ENCODE measurements at regions not wholly inside any gene's neighbourhood (a gene's known extent, or its start where the extent isn't known, plus 50 kb on each side); places are given as distances from the start of the nearest gene placed in this dataset.
"Not testable (repeated sequence)": the region's sequence is repeated elsewhere in the genome, so short reads cannot be mapped to it uniquely, and the experiment has no call there.

DNA sequence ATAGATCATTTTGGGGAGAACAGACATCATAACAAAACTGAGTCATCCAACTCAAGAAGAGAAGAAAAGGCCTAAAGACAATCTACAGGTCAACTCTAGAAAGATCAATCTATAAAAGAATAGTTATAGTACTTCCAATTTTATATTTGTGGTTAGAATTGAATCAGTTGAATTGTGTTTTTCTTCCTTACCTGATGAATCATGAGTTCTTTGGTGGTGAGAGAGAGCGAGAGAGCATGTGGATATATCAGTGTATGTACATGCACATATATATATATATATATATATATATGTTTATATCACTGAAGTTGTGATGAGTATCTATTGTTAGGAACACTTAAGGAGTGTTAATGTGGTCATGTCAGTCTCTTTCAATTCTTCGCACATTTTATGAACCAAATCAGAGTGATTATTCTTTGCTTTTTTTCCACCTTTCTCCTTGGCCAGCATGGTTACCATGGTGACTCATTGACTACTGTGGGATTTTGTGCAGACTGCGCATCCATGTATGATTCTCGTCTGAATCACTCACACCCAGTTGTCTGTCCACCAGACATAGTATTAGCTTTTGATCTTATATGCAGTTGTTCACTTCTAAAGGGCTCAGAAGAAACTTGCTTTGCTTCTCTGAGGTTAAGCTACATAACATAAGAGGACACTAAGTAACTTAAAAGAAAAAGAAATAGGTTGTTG, 90.4 kb upstream of the RAB40AL start:
- no peak overlapping the region for H3K27ac ChIP-seq (ENCODE audit: low read length)
- no peaks in the 10 kb centered on the region for H3K4me1 ChIP-seq (ENCODE audit: control insufficient read depth, insufficient read depth, low read length)
- H3K36me3 ChIP-seq (ENCODE audit: control insufficient read depth, insufficient read depth, low read length), result peaks cover 9% of the 10 kb centered on the region
- no peaks in the 10 kb centered on the region for H3K9me3 ChIP-seq (ENCODE audit: control insufficient read depth, low read depth, low read length)
- no peak for DNase-seq
- no peaks in the 10 kb centered on the region for H3K27me3 ChIP-seq (ENCODE audit: control insufficient read depth, insufficient read depth, low read length)
- H3K4me3 ChIP-seq (ENCODE audit: low read length), result no peak overlapping the region
- no CpG with 5 or more reads among the region's 4 CpGs for WGBS (ENCODE audit: insufficient coverage, low lambda C conversion rate)

- no peak overlapping the region for H3K4me3 ChIP-seq (ENCODE audit: low read length)
- H3K36me3 ChIP-seq (ENCODE audit: control insufficient read depth, insufficient read depth, low read length), result peaks cover 9% of the 10 kb centered on the region
- no peak for DNase-seq
- no peaks in the 10 kb centered on the region for H3K9me3 ChIP-seq (ENCODE audit: control insufficient read depth, low read depth, low read length)
- WGBS (ENCODE audit: insufficient coverage, low lambda C conversion rate), result 100% methylated on average over 1 of the region's 2 CpGs
- H3K4me1 ChIP-seq (ENCODE audit: control insufficient read depth, insufficient read depth, low read length), result no peaks in the 10 kb centered on the region
- no peak overlapping the region for H3K27ac ChIP-seq (ENCODE audit: low read length)
- H3K27me3 ChIP-seq (ENCODE audit: control insufficient read depth, insufficient read depth, low read length), result no peaks in the 10 kb centered on the region
Measured at GRCh38 chrX:102847362-102847761, 89.7 kb upstream of the RAB40AL start.

DNA sequence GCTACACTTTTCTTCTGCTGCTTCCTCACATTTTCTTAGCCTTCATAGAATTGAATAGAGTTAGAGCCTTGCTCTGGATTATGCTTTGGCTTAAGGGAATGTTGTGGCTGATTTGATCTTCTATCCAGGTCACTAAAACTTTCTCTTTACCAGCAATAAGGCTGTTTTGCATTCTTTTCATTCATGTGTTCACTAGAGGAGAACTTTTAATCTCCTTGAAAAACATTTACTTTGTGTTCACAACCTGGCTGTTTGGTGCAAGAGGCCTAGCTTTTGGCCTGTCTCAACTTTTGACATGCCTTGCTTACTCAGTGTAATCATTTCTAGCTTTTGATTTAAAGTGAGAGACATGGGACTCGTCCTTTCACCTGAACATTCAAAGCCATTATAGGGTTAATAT, 87.7 kb upstream of the RAB40AL start:
- WGBS (ENCODE audit: insufficient coverage, low lambda C conversion rate), result no CpG with 5 or more reads among the region's 1 CpG
- no peak for DNase-seq
- Histone ChIP-seq H3K9me3 (ENCODE audit: control insufficient read depth, low read depth, low read length) (no peaks in the 10 kb centered on the region), H3K27ac (ENCODE audit: low read length) (no peak overlapping the region), H3K4me3 (ENCODE audit: low read length) (no peak overlapping the region), H3K36me3 (ENCODE audit: control insufficient read depth, insufficient read depth, low read length) (peaks cover 7% of the 10 kb centered on the region), H3K4me1 (ENCODE audit: control insufficient read depth, insufficient read depth, low read length) (no peaks in the 10 kb centered on the region), H3K27me3 (ENCODE audit: control insufficient read depth, insufficient read depth, low read length) (no peaks in the 10 kb centered on the region)

DNA sequence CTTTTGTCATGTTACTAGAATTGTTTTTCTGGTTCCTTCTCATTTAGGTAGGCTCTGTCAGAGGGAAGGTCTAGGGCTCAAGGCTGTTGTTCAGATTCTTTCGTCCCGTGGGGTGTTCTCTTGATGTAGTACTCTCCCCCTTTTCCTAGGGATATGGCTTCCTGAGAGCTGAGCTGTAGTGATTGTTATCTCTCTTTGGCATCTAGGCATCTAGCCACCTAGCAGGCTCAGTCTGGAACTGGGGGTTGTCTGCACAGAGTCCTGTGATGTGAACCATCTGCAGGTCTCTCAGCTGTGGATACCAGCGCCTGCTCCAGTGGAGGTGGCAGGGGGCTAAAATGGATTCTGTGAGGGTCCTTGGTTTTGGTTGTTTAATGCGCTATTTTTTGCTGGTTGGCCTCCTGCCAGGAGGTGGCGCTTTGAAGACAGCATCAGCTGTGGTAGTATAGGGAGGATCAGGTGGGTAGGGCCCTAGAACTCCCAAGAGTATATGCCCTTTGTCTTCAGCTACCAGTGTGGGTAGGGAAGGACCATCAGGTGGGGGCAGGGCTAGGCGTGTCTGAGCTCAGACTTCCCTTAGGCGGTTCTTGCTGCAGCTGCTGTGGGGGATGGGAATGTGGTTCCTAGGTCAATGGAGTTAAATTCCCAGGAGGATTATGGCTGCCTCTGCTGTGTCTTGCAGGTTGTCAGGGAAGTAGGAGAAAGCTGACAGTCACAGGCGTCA, 78.1 kb upstream of the RAB40AL start:
- not testable (repeated sequence) for H3K4me3 ChIP-seq (ENCODE audit: low read length); H3K36me3 ChIP-seq (ENCODE audit: control insufficient read depth, insufficient read depth, low read length); H3K4me1 ChIP-seq (ENCODE audit: control insufficient read depth, insufficient read depth, low read length); DNase-seq; H3K27ac ChIP-seq (ENCODE audit: low read length); H3K9me3 ChIP-seq (ENCODE audit: control insufficient read depth, low read depth, low read length); H3K27me3 ChIP-seq (ENCODE audit: control insufficient read depth, insufficient read depth, low read length)
- WGBS (ENCODE audit: insufficient coverage, low lambda C conversion rate), result no CpG with 5 or more reads among the region's 8 CpGs

GRCh38 chrX:102859550-102859871, 77.6 kb upstream of the RAB40AL start:
- Histone ChIP-seq H3K9me3 (ENCODE audit: control insufficient read depth, low read depth, low read length) (no peaks in the 10 kb centered on the region), H3K27ac (ENCODE audit: low read length) (no peak overlapping the region), H3K36me3 (ENCODE audit: control insufficient read depth, insufficient read depth, low read length) (peaks cover 3% of the 10 kb centered on the region), H3K4me1 (ENCODE audit: control insufficient read depth, insufficient read depth, low read length) (no peaks in the 10 kb centered on the region), H3K27me3 (ENCODE audit: control insufficient read depth, insufficient read depth, low read length) (no peaks in the 10 kb centered on the region), H3K4me3 (ENCODE audit: low read length) (no peak overlapping the region)
- no peak for DNase-seq
- no CpG with 5 or more reads among the region's 1 CpG for WGBS (ENCODE audit: insufficient coverage, low lambda C conversion rate)

DNA sequence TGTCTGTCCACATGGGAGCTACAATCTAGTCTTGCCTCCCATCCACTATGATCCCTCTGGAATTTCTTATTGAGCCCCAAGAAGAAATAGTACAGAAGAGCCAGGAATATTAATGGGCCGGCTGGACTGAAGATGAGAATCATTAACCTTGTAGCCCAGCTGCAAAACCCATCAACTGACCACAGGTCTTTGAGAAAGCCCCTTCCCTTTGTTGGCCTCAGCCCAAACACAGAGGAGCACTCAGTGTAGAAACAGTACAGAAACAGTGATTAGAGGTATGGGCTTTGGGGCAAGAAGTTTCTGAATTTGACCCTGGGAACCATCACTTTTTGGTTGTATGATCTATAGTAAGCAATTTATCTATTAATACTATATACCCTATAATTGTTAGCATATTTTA, 76.8 kb upstream of the RAB40AL start:
- Histone ChIP-seq H3K4me3 (ENCODE audit: low read length) (no peak overlapping the region), H3K27ac (ENCODE audit: low read length) (no peak overlapping the region), H3K9me3 (ENCODE audit: control insufficient read depth, low read depth, low read length) (no peaks in the 10 kb centered on the region), H3K4me1 (ENCODE audit: control insufficient read depth, insufficient read depth, low read length) (no peaks in the 10 kb centered on the region), H3K27me3 (ENCODE audit: control insufficient read depth, insufficient read depth, low read length) (no peaks in the 10 kb centered on the region), H3K36me3 (ENCODE audit: control insufficient read depth, insufficient read depth, low read length) (peaks cover 3% of the 10 kb centered on the region)
- WGBS (ENCODE audit: insufficient coverage, low lambda C conversion rate), result no CpG with 5 or more reads among the region's 1 CpG
- no peak for DNase-seq

DNA sequence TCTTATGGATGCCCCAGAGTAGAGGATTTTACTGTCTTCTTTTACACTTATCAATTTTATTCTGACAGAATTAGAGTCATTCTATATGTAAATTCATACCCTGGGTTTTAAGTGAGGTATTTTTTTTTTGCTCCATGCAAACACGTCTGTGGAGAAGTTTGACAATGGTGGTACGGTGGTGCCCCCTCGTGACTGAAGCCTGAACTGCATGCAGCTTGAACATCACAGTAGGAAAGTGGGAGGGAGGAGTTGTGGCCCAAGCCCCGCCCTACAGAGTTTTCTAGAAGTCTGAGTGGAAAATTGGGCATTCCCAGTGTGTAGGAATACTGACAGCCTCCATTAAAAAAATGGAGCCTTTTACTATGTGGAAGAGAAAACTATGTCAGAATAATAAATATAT, 73.3 kb upstream of the RAB40AL start:
- no peak overlapping the region for H3K4me3 ChIP-seq (ENCODE audit: low read length)
- peak; percentile 48 to 59 for DNase-seq
- WGBS (ENCODE audit: insufficient coverage, low lambda C conversion rate), result no CpG with 5 or more reads among the region's 4 CpGs
- H3K27ac ChIP-seq (ENCODE audit: low read length), result no peak overlapping the region
- no peaks in the 10 kb centered on the region for H3K9me3 ChIP-seq (ENCODE audit: control insufficient read depth, low read depth, low read length)
- H3K36me3 ChIP-seq (ENCODE audit: control insufficient read depth, insufficient read depth, low read length), result peaks cover 6% of the 10 kb centered on the region
- H3K4me1 ChIP-seq (ENCODE audit: control insufficient read depth, insufficient read depth, low read length), result no peaks in the 10 kb centered on the region
- no peaks in the 10 kb centered on the region for H3K27me3 ChIP-seq (ENCODE audit: control insufficient read depth, insufficient read depth, low read length)

GRCh38 chrX:102866981-102867656, 70.0 kb upstream of the RAB40AL start:
- no peak overlapping the region for H3K27ac ChIP-seq (ENCODE audit: low read length)
- no peak for DNase-seq
- H3K9me3 ChIP-seq (ENCODE audit: control insufficient read depth, low read depth, low read length), result no peaks in the 10 kb centered on the region
- H3K4me3 ChIP-seq (ENCODE audit: low read length), result no peak overlapping the region
- H3K36me3 ChIP-seq (ENCODE audit: control insufficient read depth, insufficient read depth, low read length), result peaks cover 3% of the 10 kb centered on the region
- no peaks in the 10 kb centered on the region for H3K27me3 ChIP-seq (ENCODE audit: control insufficient read depth, insufficient read depth, low read length)
- WGBS (ENCODE audit: insufficient coverage, low lambda C conversion rate), result no CpG with 5 or more reads among the region's 2 CpGs
- H3K4me1 ChIP-seq (ENCODE audit: control insufficient read depth, insufficient read depth, low read length), result no peaks in the 10 kb centered on the region

DNA sequence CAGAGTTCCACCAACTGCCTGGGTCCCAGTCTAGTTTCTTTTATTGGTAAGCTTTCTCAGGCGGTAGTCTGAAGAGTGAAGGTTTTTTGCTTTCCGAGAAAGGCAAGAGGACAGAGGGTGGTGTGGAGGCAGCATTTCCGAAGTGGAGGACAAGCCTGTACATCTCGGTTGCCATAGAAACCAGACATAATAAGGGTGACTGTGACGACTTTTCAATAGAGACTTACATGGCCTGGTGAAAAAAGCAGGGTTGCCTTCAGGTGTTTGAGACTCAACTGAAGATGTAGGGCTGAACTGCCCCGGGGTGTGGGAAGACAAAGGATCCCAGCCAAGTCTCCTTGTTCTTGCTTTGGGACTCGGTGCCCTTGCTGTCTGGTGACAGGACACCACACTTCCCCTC, 53.6 kb upstream of the RAB40AL start:
- Histone ChIP-seq H3K27me3 (ENCODE audit: control insufficient read depth, insufficient read depth, low read length) (no peaks in the 10 kb centered on the region), H3K4me3 (ENCODE audit: low read length) (no peak overlapping the region), H3K36me3 (ENCODE audit: control insufficient read depth, insufficient read depth, low read length) (peaks cover 4% of the 10 kb centered on the region), H3K27ac (ENCODE audit: low read length) (no peak overlapping the region), H3K9me3 (ENCODE audit: control insufficient read depth, low read depth, low read length) (no peaks in the 10 kb centered on the region), H3K4me1 (ENCODE audit: control insufficient read depth, insufficient read depth, low read length) (no peaks in the 10 kb centered on the region)
- DNase-seq, result no peak
- no CpG with 5 or more reads among the region's 7 CpGs for WGBS (ENCODE audit: insufficient coverage, low lambda C conversion rate)
